Heart left ventricle (tissue), 16 donors: ENCODE measurements at regions not wholly inside any gene's neighbourhood (a gene's known extent, or its start where the extent isn't known, plus 50 kb on each side); places are given as distances from the start of the nearest gene placed in this dataset.

Experiments used
- ATAC-seq, 4 donors: fragments of 200-7000 bp; cut with Tn5 transposase; one replicate each; pipeline ENCODE4 v1.9.1; 2020 to 2022; ENCODE audit warnings: moderate library complexity in 4 of 4, mild to moderate bottlenecking in 3 of 4, moderate number of reproducible peaks in 1 of 4
- DNase-seq, 5 donors: peaks; one replicate each; pipeline ENCODE4 v3.0.0-alpha.2; 2020
- H3K27ac ChIP-seq, 12 donors: fragments of 200-600 bp; sonication (generic) in 4 of 12; one replicate each; pipeline versions ENCODE4 v1.5.0 to v1.8.0; 2016 to 2022; ENCODE audit warnings: mild to moderate bottlenecking in 2 of 12
- H3K27me3 ChIP-seq, 9 donors: fragments of 200-600 bp; sonication (generic) in 2 of 9; one replicate each; pipeline versions ENCODE4 v1.5.1 to v1.8.0; 2016 to 2022; ENCODE audit warnings: mild to moderate bottlenecking in 3 of 9
- H3K36me3 ChIP-seq, 9 donors: fragments of 200-600 bp; sonication (generic) in 2 of 9; one replicate each; pipeline versions ENCODE4 v1.5.0 to v1.8.0; 2018 to 2022; ENCODE audit warnings: mild to moderate bottlenecking in 2 of 9
- H3K4me1 ChIP-seq, 12 donors: fragments of 200-600 bp; sonication (generic) in 4 of 12; one replicate each; pipeline versions ENCODE4 v1.5.0 to v1.8.0; 2016 to 2022; ENCODE audit warnings: mild to moderate bottlenecking in 3 of 12
- H3K4me3 ChIP-seq, 12 donors: fragments of 200-600 bp; sonication (generic) in 4 of 12; one replicate each; pipeline versions ENCODE4 v1.5.0 to v1.8.0; 2017 to 2022; ENCODE audit warnings: mild to moderate bottlenecking in 9 of 12, moderate library complexity in 4 of 12
- H3K9me3 ChIP-seq, 12 donors: fragments of 200-600 bp; sonication (generic) in 4 of 12; one replicate each; pipeline versions ENCODE4 v1.5.0 to v1.8.0; 2016 to 2022; ENCODE audit warnings: mild to moderate bottlenecking in 1 of 12
- CTCF ChIP-seq, 12 donors: fragments of 200-600 bp; sonication (generic) in 4 of 12; IDR thresholded peaks; one replicate each; pipeline versions ENCODE4 v1.5.0 to v1.8.0; 2018 to 2022; ENCODE audit warnings: antibody characterized with exemption in 12 of 12, mild to moderate bottlenecking in 5 of 12
- POLR2A ChIP-seq, 2 donors: fragments of 450-650 bp; IDR thresholded peaks; one replicate each; pipeline ENCODE4 v1.6.1; 2017; ENCODE audit warnings: antibody characterized with exemption in 2 of 2, mild to moderate bottlenecking in 2 of 2, moderate library complexity in 2 of 2
- WGBS, 4 donors: extraction: QIAGEN DNeasy Blood & Tissue Kit in 2 of 4; methylation state at CpG; one replicate each; pipeline versions ENCODE4 v1.1.5 to v1.1.7; 2013 to 2018; 5-methylcytosine and 5-hydroxymethylcytosine counted together
- intact Hi-C, 10 donors: fragments of 100-400 bp; cut with DNase I; formaldehyde crosslinking; loops; one replicate each; pipeline versions ENCODE4 v1.11.1 to v1.14.2; 2022
- donor health status: ischemic (EF 13 %, LVEDD 7.1; RV severe dilation, severe dysfunction).
- donor health status: healthy with polysubstance abuse.
- donor health status: DM: no; HTN: yes; CAD: no.
- donor health status: DM: no; HTN: no; CAD: no.
- donor health status: ischemic (EF 25% LVEDD 6.9; RV normal size, moderate dysfunction).
- donor health status: ischemic (EF 25% LVEDD 5.7; RV mildly dilated, moderate dysfunction).
- donor health status: healthy.
- donor health status: DM: yes; HTN: yes; CAD: no.
- donor health status: ischemic (EF 35%, LVEDD 5.7; RV mildly dilated, moderate dysfunction).
- donor health status: nonischemic (EF 11% LVEDD 7.7; RV severe dilation, severe dysfunction).
- donor health status: DM: yes; HTN: yes; CAD: no.
- donor health status: PGD.
- donor health status: ischemic (EF 29% LVEDD 5.4; RV normal size, mild dysfunction).
- donor health status: nonischemic (EF 23%, LVEDD 6.1; RV moderate dilation, normal function).

GRCh38 chr5:15203376-15203775 lies 296.6 kb upstream of the FBXL7 start:
- H3K27me3 ChIP-seq = no peaks in the 10 kb centered on the region
- no peak overlapping the region for H3K4me3 ChIP-seq
- no peak overlapping the region for H3K27ac ChIP-seq
- no peak for DNase-seq
- WGBS, 4 donors = 79 to 91% (median 85%) methylated on average over 1 of the region's 1 CpG
- H3K4me1 ChIP-seq = no peaks in the 10 kb centered on the region
- no peak for TF ChIP-seq CTCF (IDR thresholded peaks at IDR 0.05)
- peaks cover 0 to under 1% (median 0%) of the 10 kb centered on the region in 12 donors for H3K9me3 ChIP-seq
- no peaks in the 10 kb centered on the region for H3K36me3 ChIP-seq
- no peak for ATAC-seq
- intact Hi-C loops = no loop called here

- DNase-seq (no peak), ATAC-seq (no peak)
- TF ChIP-seq POLR2A (IDR thresholded peaks at IDR 0.05) = no peak
- TF ChIP-seq CTCF (IDR thresholded peaks at IDR 0.05) = peak in 7 of 12 donors; percentile 11 to 46 (median 37)
- Histone ChIP-seq H3K4me1 (no peaks in the 10 kb centered on the region), H3K27ac (no peak overlapping the region), H3K36me3 (no peaks in the 10 kb centered on the region), H3K9me3 (peaks cover 0 to 4% (median 0%) of the 10 kb centered on the region in 12 donors), H3K27me3 (no peaks in the 10 kb centered on the region), H3K4me3 (no peak overlapping the region)
- 51 to 69% (median 57%) methylated on average over 2 of the region's 2 CpGs for WGBS, 4 donors
- intact Hi-C loops = no loop called here
Measured at GRCh38 chr5:15191012-15191411, 309.0 kb upstream of the FBXL7 start.

- Histone ChIP-seq H3K4me1 (no peaks in the 10 kb centered on the region), H3K27ac (no peak overlapping the region), H3K36me3 (no peaks in the 10 kb centered on the region), H3K27me3 (no peaks in the 10 kb centered on the region), H3K4me3 (no peak overlapping the region), H3K9me3 (peaks cover 0 to 14% (median 2%) of the 10 kb centered on the region in 12 donors)
- DNase-seq (no peak), ATAC-seq (no peak)
- 87 to 99% (median 92%) methylated on average over 1 of the region's 1 CpG for WGBS, 4 donors
- intact Hi-C loops = no loop called here
- TF ChIP-seq POLR2A (IDR thresholded peaks at IDR 0.05) = no peak
- peak in 8 of 12 donors; percentile 6 to 43 (median 26) for TF ChIP-seq CTCF (IDR thresholded peaks at IDR 0.05)
Measured at GRCh38 chr5:15183520-15183919, 311.9 kb upstream of the ANKH start.

- TF ChIP-seq CTCF (IDR thresholded peaks at IDR 0.05) = no peak
- no peak for TF ChIP-seq POLR2A (IDR thresholded peaks at IDR 0.05)
- WGBS, 4 donors = 88 to 96% (median 92%) methylated on average over 1 of the region's 1 CpG
- Histone ChIP-seq H3K4me1 (peaks cover 0 to 7% (median 0%) of the 10 kb centered on the region in 12 donors), H3K27ac (no peak overlapping the region), H3K4me3 (no peak overlapping the region), H3K27me3 (no peaks in the 10 kb centered on the region), H3K36me3 (no peaks in the 10 kb centered on the region), H3K9me3 (peaks cover 0 to 13% (median 0%) of the 10 kb centered on the region in 12 donors)
- intact Hi-C loops = no loop called here
- no peak for DNase-seq
- ATAC-seq = no peak
Measured at GRCh38 chr5:15170173-15170572, 298.6 kb upstream of the ANKH start.
